Smooth muscle cell (in vitro differentiated cells): ENCODE measurements at regions not wholly inside any gene's neighbourhood (a gene's known extent, or its start where the extent isn't known, plus 50 kb on each side); places are given as distances from the start of the nearest gene placed in this dataset.

ENCODE experiments used
- DNase-seq: peaks from one replicate; lab custom pipeline; 2025; ENCODE audit not compliant: unreplicated experiment; lab: John Stamatoyannopoulos, UW
- H2AFZ ChIP-seq: fragments of 200-600 bp; sonication (generic); 2 replicates; pipeline ENCODE4 v1.6.0; 2016; ENCODE audit warnings: antibody characterized with exemption, low read depth, mild to moderate bottlenecking
- H3F3A ChIP-seq: fragments of 200-600 bp; sonication (generic); 2 replicates; pipeline ENCODE4 v1.6.0; 2017; ENCODE audit warnings: antibody characterized with exemption, low read depth
- H3K27ac ChIP-seq: fragments of 200-600 bp; sonication (generic); 2 replicates; pipeline ENCODE4 v1.5.1; 2016; ENCODE audit warnings: low read depth, mild to moderate bottlenecking
- H3K27me3 ChIP-seq: fragments of 200-600 bp; sonication (generic); 2 replicates; pipeline ENCODE4 v1.6.1; 2016; ENCODE audit warnings: low read depth, mild to moderate bottlenecking
- H3K36me3 ChIP-seq: fragments of 200-600 bp; sonication (generic); 2 replicates; pipeline ENCODE4 v1.5.1; 2016; ENCODE audit warnings: low read depth
- H3K4me1 ChIP-seq: fragments of 200-600 bp; sonication (generic); 2 replicates; pipeline ENCODE4 v1.5.1; 2016; ENCODE audit warnings: low read depth
- H3K4me2 ChIP-seq: fragments of 200-600 bp; sonication (generic); 2 replicates; pipeline ENCODE4 v1.6.0; 2016; ENCODE audit warnings: mild to moderate bottlenecking
- H3K4me3 ChIP-seq: fragments of 200-600 bp; sonication (generic); 2 replicates; pipeline ENCODE4 v1.5.1; 2016; ENCODE audit warnings: mild to moderate bottlenecking
- H3K79me2 ChIP-seq: fragments of 200-600 bp; sonication (generic); 2 replicates; pipeline ENCODE4 v1.6.0; 2016; ENCODE audit warnings: low read depth, mild to moderate bottlenecking
- H3K9ac ChIP-seq: fragments of 200-600 bp; sonication (generic); 2 replicates; pipeline ENCODE4 v1.6.0; 2016; ENCODE audit warnings: low read depth
- H3K9me3 ChIP-seq: fragments of 200-600 bp; sonication (generic); replicated peaks from 2 replicates; pipeline ENCODE4 v1.5.1; 2016; ENCODE audit warnings: low read depth
- H4K20me1 ChIP-seq: fragments of 200-600 bp; sonication (generic); 2 replicates; pipeline ENCODE4 v1.6.0; 2016; ENCODE audit warnings: low read depth
- CTCF ChIP-seq: fragments of 200-600 bp; sonication (generic); IDR thresholded peaks from 2 replicates; pipeline ENCODE4 v1.5.1; 2017; ENCODE audit warnings: borderline replicate concordance, mild to moderate bottlenecking, antibody characterized with exemption; ENCODE audit not compliant: insufficient read depth, poor library complexity, severe bottlenecking
- WGBS: methylation state at CpG from one replicate; pipeline ENCODE4 v1.1.7; 2016; ENCODE audit warnings: low lambda C conversion rate; 5-methylcytosine and 5-hydroxymethylcytosine counted together

- no peak overlapping the region for H3K4me2 ChIP-seq
- no peak for TF ChIP-seq CTCF
- H4K20me1 ChIP-seq: no peaks in the 10 kb centered on the region
- H3K27me3 ChIP-seq: no peaks in the 10 kb centered on the region
- H3K79me2 ChIP-seq: no peaks in the 10 kb centered on the region
- no peak for DNase-seq
- H3K9me3 ChIP-seq: no peaks in the 10 kb centered on the region
- 91% methylated on average over 3 of the region's 3 CpGs for WGBS
- no peaks in the 10 kb centered on the region for H3K36me3 ChIP-seq
- H2AFZ ChIP-seq: no peak overlapping the region
- H3K4me1 ChIP-seq: no peaks in the 10 kb centered on the region
- no peak overlapping the region for H3K9ac ChIP-seq
- no peak overlapping the region for H3K4me3 ChIP-seq
- no peak overlapping the region for H3K27ac ChIP-seq
- no peaks in the 10 kb centered on the region for H3F3A ChIP-seq
These were observed 395.0 kb upstream of the SOX9 start for GRCh38 chr17:71725811-71726210.

GRCh38 chr17:71726341-71726740 lies 394.5 kb upstream of the SOX9 start:
- no peaks in the 10 kb centered on the region for H3K36me3 ChIP-seq
- H3K4me3 ChIP-seq: no peak overlapping the region
- no peaks in the 10 kb centered on the region for H3K9me3 ChIP-seq
- H3F3A ChIP-seq: no peaks in the 10 kb centered on the region
- no peaks in the 10 kb centered on the region for H3K27me3 ChIP-seq
- H4K20me1 ChIP-seq: no peaks in the 10 kb centered on the region
- H2AFZ ChIP-seq: no peak overlapping the region
- H3K27ac ChIP-seq: no peak overlapping the region
- no peaks in the 10 kb centered on the region for H3K79me2 ChIP-seq
- H3K9ac ChIP-seq: no peak overlapping the region
- H3K4me1 ChIP-seq: no peaks in the 10 kb centered on the region
- TF ChIP-seq CTCF: no peak
- no peak overlapping the region for H3K4me2 ChIP-seq
- WGBS: 79% methylated on average over 5 of the region's 5 CpGs
- no peak for DNase-seq

DNA sequence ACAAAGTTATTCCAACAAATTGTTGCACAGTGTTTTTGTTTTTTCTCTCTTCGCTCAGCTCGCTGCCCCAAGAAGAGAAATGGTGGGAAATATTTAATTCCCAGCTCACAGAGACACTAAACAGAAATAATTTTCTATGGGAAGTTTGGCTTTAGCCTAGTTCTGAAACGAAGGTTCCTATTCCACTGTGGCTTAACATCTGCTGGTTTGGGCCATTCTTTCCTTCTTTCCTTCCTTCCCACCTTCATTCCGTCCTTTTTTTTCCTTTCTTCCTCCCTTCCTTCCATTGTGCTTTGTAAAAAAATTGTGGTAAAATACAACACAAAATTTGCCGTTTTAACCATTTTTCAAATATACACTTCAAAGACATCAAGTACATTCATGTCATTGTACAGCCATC lies 393.5 kb upstream of the SOX9 start:
- Histone ChIP-seq H3F3A (no peaks in the 10 kb centered on the region), H3K79me2 (no peaks in the 10 kb centered on the region), H3K36me3 (no peaks in the 10 kb centered on the region), H3K27ac (no peak overlapping the region), H3K9ac (no peak overlapping the region), H2AFZ (no peak overlapping the region), H3K9me3 (no peaks in the 10 kb centered on the region), H3K4me2 (no peak overlapping the region), H3K27me3 (no peaks in the 10 kb centered on the region), H3K4me3 (no peak overlapping the region), H4K20me1 (no peaks in the 10 kb centered on the region), H3K4me1 (no peaks in the 10 kb centered on the region)
- DNase-seq: no peak
- WGBS: 93% methylated on average over 4 of the region's 5 CpGs
- TF ChIP-seq CTCF: no peak

- DNase-seq: no peak
- H3K79me2 ChIP-seq: no peaks in the 10 kb centered on the region
- 97% methylated on average over 3 of the region's 3 CpGs for WGBS
- H3K9me3 ChIP-seq: no peaks in the 10 kb centered on the region
- H3K36me3 ChIP-seq: no peaks in the 10 kb centered on the region
- no peaks in the 10 kb centered on the region for H4K20me1 ChIP-seq
- no peaks in the 10 kb centered on the region for H3K27me3 ChIP-seq
- H3F3A ChIP-seq: no peaks in the 10 kb centered on the region
- H3K4me3 ChIP-seq: no peak overlapping the region
- no peak overlapping the region for H3K9ac ChIP-seq
- no peak for TF ChIP-seq CTCF
- H3K27ac ChIP-seq: no peak overlapping the region
- H3K4me2 ChIP-seq: no peak overlapping the region
- no peak overlapping the region for H2AFZ ChIP-seq
- H3K4me1 ChIP-seq: no peaks in the 10 kb centered on the region
These were observed 393.1 kb upstream of the SOX9 start for GRCh38 chr17:71727723-71728122.
